ENCODE measurements at regions not wholly inside any gene's neighbourhood (a gene's known extent, or its start where the extent isn't known, plus 50 kb on each side); places are given as distances from the start of the nearest gene placed in this dataset.

GRCh38 chr6:170212956-170213636 lies 77.8 kb downstream of the DLL1 start:
- DNase-seq = no peak

- DNase-seq = no peak
These were observed 78.7 kb downstream of the DLL1 start for GRCh38 chr6:170212051-170212756.

DNA sequence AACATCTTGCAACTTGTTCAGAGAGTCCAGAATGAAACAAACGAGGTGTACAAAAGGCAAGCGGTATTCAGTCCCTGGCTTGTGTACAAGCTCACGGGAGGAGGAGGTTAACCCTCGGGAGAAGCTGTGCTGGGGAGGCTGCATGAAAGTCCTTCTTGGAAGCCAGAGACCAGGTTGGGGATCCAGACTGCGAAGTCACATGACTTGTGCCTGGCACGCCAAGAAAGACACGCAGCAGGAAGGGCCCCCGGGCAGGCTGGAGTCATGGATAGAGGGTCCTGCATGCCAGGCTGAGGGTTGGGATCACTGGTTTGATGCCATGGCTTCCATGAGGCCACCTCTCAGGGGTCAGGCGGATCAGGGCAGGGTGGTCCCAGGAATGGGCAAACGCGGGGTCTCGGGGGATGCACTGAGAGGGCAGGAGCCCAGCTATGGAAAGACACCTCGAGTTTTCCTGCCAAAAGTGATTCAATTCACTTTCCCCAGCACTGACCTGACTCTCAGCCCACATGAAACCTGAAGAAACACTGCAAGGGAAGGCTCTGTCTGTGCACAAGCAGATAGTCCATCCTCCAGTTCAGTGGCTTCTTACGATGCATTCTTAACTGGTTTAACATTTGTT lies 79.4 kb downstream of the DLL1 start:
- DNase-seq = no peak

DNA sequence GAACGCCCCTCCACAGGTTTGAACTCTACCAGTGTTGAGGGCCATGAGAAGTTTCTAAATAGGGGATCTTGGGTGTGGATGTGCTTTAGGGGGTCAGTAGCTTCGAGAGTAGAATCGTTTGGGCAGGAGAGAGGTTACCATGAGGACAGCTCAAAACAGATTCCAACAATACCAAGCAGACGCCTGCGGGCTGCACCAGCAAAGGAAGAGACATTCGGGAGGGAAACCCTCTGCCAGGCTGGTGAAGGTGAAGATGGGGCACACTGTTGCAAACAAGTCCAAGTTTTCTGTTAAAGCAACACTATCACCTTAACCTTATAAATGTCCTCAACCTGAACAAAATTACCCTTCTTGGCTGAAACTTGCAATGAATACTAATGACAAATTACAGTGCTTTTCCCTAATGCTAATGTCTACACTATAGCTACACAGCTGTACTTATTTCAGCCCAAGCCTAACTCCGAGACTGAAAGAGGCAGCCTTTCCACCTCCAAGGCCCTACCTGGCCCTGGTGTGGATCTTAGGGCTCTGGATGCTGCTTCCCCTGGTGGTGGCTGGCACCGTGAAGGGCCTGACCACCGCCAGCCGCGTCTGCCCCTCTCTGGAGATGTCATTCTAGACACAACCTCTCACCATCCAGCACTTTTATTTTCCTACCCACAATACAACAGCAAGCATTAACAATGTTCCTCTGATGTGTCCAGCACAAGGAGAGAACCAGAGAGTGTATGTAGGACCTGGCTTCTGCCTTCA lies 80.1 kb downstream of the DLL1 start:
- no peak for DNase-seq

GRCh38 chr6:170210026-170210390 lies 80.9 kb downstream of the DLL1 start:
- no peak for DNase-seq

GRCh38 chr6:170209354-170210025 lies 81.4 kb downstream of the DLL1 start:
- no peak for DNase-seq

GRCh38 chr6:170208651-170209353 lies 82.1 kb downstream of the DLL1 start:
- no peak for DNase-seq

GRCh38 chr6:170208182-170208601 lies 82.7 kb downstream of the DLL1 start:
- no peak for DNase-seq

- DNase-seq = no peak
These were observed 83.2 kb downstream of the DLL1 start for GRCh38 chr6:170207586-170208181.

DNA sequence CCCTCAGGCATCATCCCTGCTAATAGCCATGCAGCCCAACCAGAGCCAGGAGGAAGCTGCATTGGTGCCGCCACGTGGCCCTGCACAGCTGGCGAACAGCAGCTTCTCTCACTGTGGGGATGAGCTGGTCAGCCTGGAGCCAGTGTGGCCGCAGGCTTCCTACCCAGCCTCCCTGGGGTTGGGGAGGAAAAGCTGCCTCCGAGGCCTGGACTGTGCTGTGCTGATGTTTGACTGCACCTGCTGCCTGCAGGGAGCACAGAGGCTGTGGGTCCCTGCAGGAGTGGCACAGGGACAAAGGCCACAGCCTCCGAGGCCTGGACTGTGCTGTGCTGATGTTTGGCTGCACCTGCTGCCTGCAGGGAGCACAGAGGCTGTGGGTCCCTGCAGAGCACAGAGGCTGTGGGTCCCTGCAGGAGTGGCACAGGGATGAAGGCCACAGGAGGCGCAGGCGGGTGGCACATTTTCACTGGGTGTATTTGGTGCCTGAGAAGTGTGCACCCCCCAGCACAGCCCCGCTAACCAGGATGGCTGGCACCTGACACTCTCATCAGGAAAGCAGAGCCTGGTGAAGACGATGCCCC lies 83.9 kb downstream of the DLL1 start:
- no peak for DNase-seq

GRCh38 chr6:170206317-170206621 lies 84.6 kb downstream of the DLL1 start:
- DNase-seq = no peak

- DNase-seq = no peak
These were observed 85.2 kb downstream of the DLL1 start for GRCh38 chr6:170205534-170206316.

- DNase-seq = no peak
These were observed 85.8 kb downstream of the DLL1 start for GRCh38 chr6:170205126-170205525.

GRCh38 chr6:170203212-170203611 lies 87.7 kb downstream of the DLL1 start:
- no peak for DNase-seq

- no peak for DNase-seq
These were observed 88.3 kb downstream of the DLL1 start for GRCh38 chr6:170202416-170203135.

GRCh38 chr6:170201361-170201760 lies 89.5 kb downstream of the DLL1 start:
- no peak for DNase-seq

DNA sequence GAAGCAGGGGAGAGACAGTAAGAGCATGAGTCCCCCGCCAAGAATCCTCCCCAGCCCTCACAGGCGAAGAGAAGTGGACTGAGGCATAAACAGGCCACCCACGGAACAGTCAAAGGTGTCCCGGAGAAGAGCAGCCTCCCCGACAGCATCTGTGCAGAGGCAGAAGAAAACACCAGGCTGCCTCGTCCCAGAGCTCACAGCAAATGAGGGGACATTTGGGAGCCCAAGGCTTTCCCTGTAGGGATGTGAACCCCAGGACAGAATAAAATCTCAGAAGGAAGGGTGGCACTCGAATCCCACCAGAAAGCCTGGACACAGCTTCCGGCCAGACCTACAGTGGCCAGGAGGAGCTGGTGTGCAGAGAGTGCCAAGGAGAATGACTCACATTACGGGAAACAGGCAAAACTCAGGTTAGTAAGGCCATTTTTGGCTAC lies 90.4 kb downstream of the DLL1 start:
- no peak for DNase-seq

GRCh38 chr6:170199716-170200115 lies 91.2 kb downstream of the DLL1 start:
- DNase-seq = no peak

DNA sequence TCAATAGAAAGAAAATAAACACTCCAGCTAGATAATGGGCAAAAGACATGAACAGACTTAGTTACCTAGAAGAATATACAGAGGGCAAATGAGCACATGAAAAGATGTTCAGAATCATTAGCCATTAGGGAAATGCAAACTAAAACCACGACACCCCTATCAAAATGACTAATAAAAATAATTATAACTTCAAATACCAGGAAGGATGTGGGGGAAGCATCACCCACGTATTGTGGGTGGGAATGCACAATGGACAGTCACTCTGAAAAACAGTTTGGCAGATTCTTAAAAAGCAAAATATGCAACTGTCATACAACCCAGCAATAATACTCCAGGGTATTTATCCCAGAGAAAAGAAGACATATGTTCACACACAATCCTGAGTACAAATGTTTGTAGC lies 92.6 kb downstream of the DLL1 start:
- no peak for DNase-seq

GRCh38 chr6:170193326-170193821 lies 97.5 kb downstream of the DLL1 start:
- DNase-seq = no peak

Data from NK-92 treated with Interleukin-12 subunit alpha and Interleukin-12 subunit beta, amount 100 ng/mL, for 24 hours (cell line).